ENCODE measurements at regions not wholly inside any gene's neighbourhood (a gene's known extent, or its start where the extent isn't known, plus 50 kb on each side); places are given as distances from the start of the nearest gene placed in this dataset.

DNA sequence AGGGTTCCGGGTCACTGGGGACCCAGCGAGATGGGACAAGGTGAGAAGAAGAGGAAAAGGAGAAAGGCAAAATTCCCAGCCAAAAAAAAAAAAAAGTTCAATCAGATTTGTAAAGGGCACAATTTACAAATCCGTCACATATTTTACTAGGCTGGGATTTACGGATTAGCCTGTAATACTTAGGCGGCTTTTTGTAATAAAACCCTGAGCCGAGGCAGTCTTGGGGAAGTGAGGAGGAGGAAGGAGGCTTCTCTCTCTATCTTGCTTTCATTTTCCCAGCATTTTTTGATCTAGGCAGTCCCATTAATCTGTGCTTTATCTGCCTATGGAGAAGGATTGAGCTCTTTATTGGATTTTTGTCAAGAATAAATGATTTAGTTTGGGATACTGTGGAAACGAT lies 130.6 kb upstream of the SDK2 start:
- H3K36me3 Mint-ChIP-seq (ENCODE audit: low read depth) = no peaks in the 10 kb centered on the region
- intact Hi-C loops (cut with DNase I, micrococcal nuclease) = no loop called here
- ChIA-PET POLR2A (no interaction called here), CTCF (no interaction called here)
- no peaks in the 10 kb centered on the region for H3K9me3 Mint-ChIP-seq (ENCODE audit: low read depth)
- H3K27me3 Mint-ChIP-seq = no peaks in the 10 kb centered on the region
- H3K4me1 Mint-ChIP-seq = no peaks in the 10 kb centered on the region
- no peak overlapping the region for H3K27ac Mint-ChIP-seq
- no peak for DNase-seq
- ATAC-seq = no peak
- H3K4me3 Mint-ChIP-seq = no peak overlapping the region

DNA sequence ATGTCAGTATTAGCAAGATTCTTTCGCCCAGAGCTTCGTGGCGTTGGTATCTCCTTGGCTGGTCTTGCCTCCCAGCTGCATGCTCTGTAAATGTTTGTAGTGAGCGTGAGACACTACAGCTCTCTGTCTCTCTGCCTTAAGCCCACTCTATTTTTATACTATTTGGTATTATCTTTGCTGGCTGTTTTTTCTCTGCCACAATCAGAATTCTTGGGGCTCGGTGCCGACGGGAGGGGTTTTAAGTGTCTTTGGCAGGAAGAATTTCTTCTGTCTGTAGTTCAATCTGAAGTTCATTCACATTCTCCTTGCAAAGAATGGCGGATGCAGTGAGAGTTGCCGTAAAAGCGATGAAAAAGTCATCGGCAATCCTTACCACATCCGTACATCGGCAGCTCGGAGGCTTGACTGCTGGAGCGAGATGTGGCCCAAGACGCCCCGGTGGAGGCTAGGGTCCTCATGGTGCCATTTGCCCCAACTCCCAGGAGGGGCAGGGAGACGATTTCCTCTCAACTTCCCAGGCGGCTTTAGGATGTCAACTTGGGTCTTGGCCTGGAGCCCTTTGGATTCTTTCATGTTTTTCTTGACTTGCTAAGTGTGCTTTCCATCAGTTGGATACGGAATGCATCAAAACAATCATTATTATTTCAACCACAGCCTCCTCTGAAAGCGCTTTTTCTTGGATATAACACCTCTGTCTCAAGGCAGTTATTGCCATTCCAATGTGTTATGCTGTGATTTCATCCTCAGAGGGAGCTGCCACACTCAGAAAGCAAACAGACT lies 132.3 kb upstream of the SDK2 start:
- intact Hi-C loops (cut with DNase I, micrococcal nuclease) = no loop called here
- no peaks in the 10 kb centered on the region for H3K27me3 Mint-ChIP-seq

DNA sequence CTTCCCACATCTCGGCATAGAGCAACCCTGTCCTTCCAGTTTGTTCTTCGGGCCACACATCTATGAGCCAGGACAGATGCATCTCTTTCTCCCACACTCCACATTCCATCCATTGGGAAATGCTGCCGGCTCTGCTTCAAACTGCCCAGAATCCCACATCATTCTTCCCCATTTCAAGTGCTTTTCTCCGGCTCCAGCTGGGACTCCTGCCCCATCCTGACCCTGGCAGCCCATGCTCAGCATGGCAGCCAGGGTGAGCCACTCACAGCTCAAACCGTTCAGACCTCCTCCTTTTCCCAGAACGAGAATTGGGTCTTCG lies 132.8 kb upstream of the SDK2 start:
- Mint-ChIP-seq H3K27me3 (no peaks in the 10 kb centered on the region), H3K4me1 (no peaks in the 10 kb centered on the region), H3K36me3 (ENCODE audit: low read depth) (no peaks in the 10 kb centered on the region), H3K4me3 (no peak overlapping the region), H3K9me3 (ENCODE audit: low read depth) (no peaks in the 10 kb centered on the region), H3K27ac (no peak overlapping the region)
- intact Hi-C loops (cut with DNase I, micrococcal nuclease) = no loop called here
- ATAC-seq (no peak), DNase-seq (no peak)
- POLR2A ChIA-PET = no interaction called here
- CTCF ChIA-PET = interaction anchor here (0.6 kb wide), 1 partner anchor 67 kb away, joined by 3 read pairs; no protein-coding TSS in a partner anchor

More for the DNA sequence above, 132.3 kb upstream of the SDK2 start:
- POLR2A ChIA-PET = no interaction called here
- DNase-seq (no peak), ATAC-seq (no peak)
- Mint-ChIP-seq H3K4me3 (no peak overlapping the region), H3K4me1 (no peaks in the 10 kb centered on the region), H3K36me3 (ENCODE audit: low read depth) (no peaks in the 10 kb centered on the region), H3K27ac (no peak overlapping the region), H3K9me3 (ENCODE audit: low read depth) (no peaks in the 10 kb centered on the region)
- CTCF ChIA-PET = no interaction called here

DNA sequence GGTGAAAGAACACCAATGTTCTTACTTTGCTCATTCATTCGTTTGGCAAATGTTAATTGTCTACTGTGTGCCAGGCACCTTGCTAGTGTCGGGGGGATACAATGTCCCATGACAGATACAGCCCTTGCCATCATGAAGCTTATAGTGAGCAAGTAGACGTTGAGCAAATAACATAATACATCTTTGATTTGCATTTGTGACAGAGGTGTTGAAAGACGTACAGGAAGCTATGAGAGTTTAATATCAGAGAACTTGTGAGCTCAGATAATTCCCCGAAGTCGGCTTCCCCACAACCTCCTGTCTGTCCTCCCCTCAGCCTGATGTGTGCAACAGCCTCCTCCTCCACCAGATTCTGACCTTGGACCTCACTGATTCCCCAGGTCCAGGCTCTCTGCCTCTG lies 138.0 kb upstream of the SDK2 start:
- Mint-ChIP-seq H3K36me3 (ENCODE audit: low read depth) (no peaks in the 10 kb centered on the region), H3K27ac (no peak overlapping the region), H3K27me3 (no peaks in the 10 kb centered on the region), H3K4me1 (peaks cover 8% of the 10 kb centered on the region), H3K4me3 (no peak overlapping the region), H3K9me3 (ENCODE audit: low read depth) (no peaks in the 10 kb centered on the region)
- POLR2A ChIA-PET = no interaction called here
- CTCF ChIA-PET = no interaction called here
- no peak for DNase-seq
- intact Hi-C loops (cut with DNase I, micrococcal nuclease) = no loop called here
- no peak for ATAC-seq

DNA sequence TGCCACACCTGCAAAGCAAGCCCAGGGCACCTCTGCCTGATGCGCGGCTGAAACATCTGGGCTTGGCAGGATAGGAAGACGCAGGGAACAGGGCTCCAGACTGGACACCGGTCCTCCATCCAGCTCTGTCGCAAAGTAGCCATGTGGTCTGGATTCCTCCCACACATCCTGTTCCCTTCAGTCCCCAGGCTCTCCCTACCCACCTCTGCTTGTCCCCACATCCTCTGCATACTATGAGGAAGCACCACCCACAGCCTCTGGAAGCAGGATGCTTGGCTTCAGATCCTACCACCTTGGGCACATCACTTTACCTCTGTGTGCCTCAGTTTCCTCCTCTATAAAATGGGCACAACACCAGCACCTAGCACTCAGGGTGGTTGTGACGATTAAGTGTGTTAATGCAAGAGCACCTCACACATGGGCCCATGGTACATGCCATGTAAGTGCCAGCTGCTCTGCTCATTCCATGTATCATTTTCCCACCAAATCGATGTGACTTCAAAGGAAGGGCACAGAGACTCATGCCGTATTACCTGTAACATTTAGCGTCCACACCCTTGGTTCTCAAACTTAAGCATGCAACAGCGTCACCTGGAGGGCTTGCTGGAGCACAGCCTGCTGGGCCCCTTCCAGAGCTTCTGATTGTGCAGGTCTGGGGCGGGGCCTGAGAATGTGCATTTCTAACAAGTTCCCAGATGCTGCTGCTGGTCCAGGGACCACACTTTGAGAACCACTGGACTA lies 138.6 kb upstream of the SDK2 start:
- ATAC-seq (no peak), DNase-seq (peak; percentile 13)
- no peaks in the 10 kb centered on the region for H3K36me3 Mint-ChIP-seq (ENCODE audit: low read depth)
- CTCF ChIA-PET = interaction anchor here (0.6 to 1.0 kb wide), 2 partner anchors 137 to 270 kb away, joined by 3 to 6 read pairs; no protein-coding TSS in a partner anchor
- H3K27me3 Mint-ChIP-seq = no peaks in the 10 kb centered on the region
- intact Hi-C loops (cut with DNase I, micrococcal nuclease) = no loop called here
- H3K4me1 Mint-ChIP-seq = peaks cover 8% of the 10 kb centered on the region
- H3K4me3 Mint-ChIP-seq = no peak overlapping the region
- no peaks in the 10 kb centered on the region for H3K9me3 Mint-ChIP-seq (ENCODE audit: low read depth)
- POLR2A ChIA-PET = no interaction called here
- H3K27ac Mint-ChIP-seq = no peak overlapping the region

DNA sequence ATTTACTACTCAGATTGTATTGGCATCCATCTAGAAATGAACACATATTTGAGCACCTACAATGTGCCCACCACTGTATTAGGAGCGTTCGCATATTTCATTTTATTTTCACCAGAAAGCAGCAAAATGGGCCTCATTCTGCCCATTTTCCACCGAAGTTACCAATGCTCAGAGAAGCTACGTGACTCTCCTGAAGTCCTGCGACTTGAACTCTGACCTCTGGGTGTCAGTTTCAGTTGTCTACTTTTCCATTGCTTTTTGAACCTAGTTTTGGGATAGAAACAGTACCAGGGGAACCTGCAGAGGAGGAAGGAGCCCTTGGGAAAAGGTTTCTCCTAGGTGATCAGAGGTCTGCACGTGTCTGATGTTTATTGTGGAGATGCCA lies 139.1 kb upstream of the SDK2 start:
- intact Hi-C loops (cut with DNase I, micrococcal nuclease) = no loop called here

GRCh38 chr17:73783945-73784603 lies 139.8 kb upstream of the SDK2 start:
- POLR2A ChIA-PET = no interaction called here

More for the DNA sequence above, 139.1 kb upstream of the SDK2 start:
- CTCF ChIA-PET = interaction anchor here (0.6 to 1.0 kb wide), 2 partner anchors 138 to 270 kb away, joined by 3 to 6 read pairs; no protein-coding TSS in a partner anchor
- POLR2A ChIA-PET = no interaction called here
- Mint-ChIP-seq H3K36me3 (ENCODE audit: low read depth) (no peaks in the 10 kb centered on the region), H3K4me1 (peaks cover 8% of the 10 kb centered on the region), H3K27me3 (no peaks in the 10 kb centered on the region), H3K9me3 (ENCODE audit: low read depth) (no peaks in the 10 kb centered on the region), H3K27ac (no peak overlapping the region), H3K4me3 (no peak overlapping the region)
- ATAC-seq = no peak
- no peak for DNase-seq

DNA sequence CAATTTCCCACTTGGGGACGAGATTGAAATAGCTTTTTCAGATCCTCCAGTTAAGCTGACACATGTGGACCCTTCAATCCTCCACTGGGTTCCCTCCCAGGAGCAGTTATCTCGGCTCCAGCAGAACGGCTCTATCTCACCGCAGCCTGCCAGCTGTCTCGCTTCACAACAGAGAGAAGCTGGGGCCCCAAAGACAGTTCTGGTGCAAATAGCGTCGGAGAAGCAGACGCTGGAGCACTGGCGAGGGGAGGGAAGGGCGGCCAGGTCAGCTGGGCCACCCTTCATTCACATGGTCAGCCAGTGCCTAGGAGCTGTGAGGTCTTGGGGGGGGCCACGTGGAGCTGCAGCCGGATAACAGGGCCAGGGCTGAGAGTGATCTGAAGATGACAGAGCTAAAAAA lies 141.3 kb upstream of the SDK2 start:
- Mint-ChIP-seq H3K36me3 (ENCODE audit: low read depth) (no peaks in the 10 kb centered on the region), H3K9me3 (ENCODE audit: low read depth) (no peaks in the 10 kb centered on the region), H3K27ac (no peak overlapping the region), H3K4me1 (peaks cover 8% of the 10 kb centered on the region), H3K27me3 (no peaks in the 10 kb centered on the region), H3K4me3 (no peak overlapping the region)
- ATAC-seq (no peak), DNase-seq (no peak)
- POLR2A ChIA-PET = no interaction called here
- intact Hi-C loops (cut with DNase I, micrococcal nuclease) = no loop called here
- CTCF ChIA-PET = no interaction called here

More at GRCh38 chr17:73783945-73784603, 139.8 kb upstream of the SDK2 start:
- H3K4me3 Mint-ChIP-seq = no peak overlapping the region
- intact Hi-C loops (cut with DNase I, micrococcal nuclease) = no loop called here
- no peak overlapping the region for H3K27ac Mint-ChIP-seq
- no peak for ATAC-seq
- no peak for DNase-seq
- no peaks in the 10 kb centered on the region for H3K27me3 Mint-ChIP-seq
- peaks cover 8% of the 10 kb centered on the region for H3K4me1 Mint-ChIP-seq
- CTCF ChIA-PET = no interaction called here
- no peaks in the 10 kb centered on the region for H3K36me3 Mint-ChIP-seq (ENCODE audit: low read depth)
- no peaks in the 10 kb centered on the region for H3K9me3 Mint-ChIP-seq (ENCODE audit: low read depth)

DNA sequence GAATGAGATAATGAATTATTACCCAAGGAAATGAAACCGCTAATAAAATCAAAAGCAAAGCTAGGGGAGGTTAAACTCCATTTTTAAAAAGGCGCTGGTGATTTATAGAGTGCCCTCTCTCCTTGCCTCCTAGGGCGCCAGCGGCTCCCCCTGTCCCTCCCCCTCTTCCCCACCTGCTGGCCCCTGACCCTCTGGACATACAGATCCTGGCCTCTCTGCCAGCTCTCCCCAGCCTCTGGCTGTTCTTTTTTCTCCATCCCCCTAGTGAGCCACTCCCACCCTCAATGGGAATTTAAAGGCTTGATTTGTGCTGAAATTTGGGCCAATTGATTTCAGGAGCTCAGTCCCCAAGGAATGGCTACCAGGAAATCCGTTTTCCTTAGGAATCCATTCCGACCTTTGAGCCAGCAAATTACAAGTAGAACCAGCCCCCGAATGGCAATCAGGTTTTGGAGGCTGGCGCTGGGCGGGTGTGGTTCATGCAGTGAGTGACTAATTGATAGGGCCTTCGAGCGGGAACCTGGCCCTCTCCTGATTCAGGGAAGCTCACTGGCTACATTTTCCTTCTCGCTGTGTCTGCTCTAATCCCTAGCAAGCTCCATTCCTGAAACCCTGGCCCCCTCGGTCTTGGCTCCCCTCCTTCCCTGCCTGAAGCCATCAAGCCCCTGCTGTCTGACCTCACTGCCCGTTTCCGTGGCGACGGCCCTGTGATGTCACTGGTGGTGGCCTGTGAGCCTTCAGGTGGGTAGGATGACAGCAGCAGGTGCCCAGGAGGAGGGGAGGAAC lies 141.9 kb upstream of the SDK2 start:
- intact Hi-C loops (cut with DNase I, micrococcal nuclease) = no loop called here
- no peak for ATAC-seq
- no peaks in the 10 kb centered on the region for H3K27me3 Mint-ChIP-seq
- no peaks in the 10 kb centered on the region for H3K36me3 Mint-ChIP-seq (ENCODE audit: low read depth)
- no peaks in the 10 kb centered on the region for H3K9me3 Mint-ChIP-seq (ENCODE audit: low read depth)
- ChIA-PET CTCF (no interaction called here), POLR2A (no interaction called here)
- H3K4me1 Mint-ChIP-seq = peaks cover 8% of the 10 kb centered on the region
- peak; percentile 17 for DNase-seq
- no peak overlapping the region for H3K4me3 Mint-ChIP-seq
- H3K27ac Mint-ChIP-seq = no peak overlapping the region

GRCh38 chr17:73787076-73788059 lies 143.1 kb upstream of the SDK2 start:
- no peaks in the 10 kb centered on the region for H3K9me3 Mint-ChIP-seq (ENCODE audit: low read depth)
- H3K36me3 Mint-ChIP-seq (ENCODE audit: low read depth) = no peaks in the 10 kb centered on the region
- no peaks in the 10 kb centered on the region for H3K27me3 Mint-ChIP-seq
- peaks cover 6% of the 10 kb centered on the region for H3K4me1 Mint-ChIP-seq
- H3K4me3 Mint-ChIP-seq = no peak overlapping the region
- ChIA-PET CTCF (interaction anchor here (0.6 to 0.9 kb wide), 2 partner anchors 14 to 358 kb away, joined by 3 to 5 read pairs; no protein-coding TSS in a partner anchor), POLR2A (interaction anchor here (0.7 kb wide), 1 partner anchor 102 kb away, joined by 3 read pairs; no protein-coding TSS in a partner anchor)
- no peak for DNase-seq
- H3K27ac Mint-ChIP-seq = no peak overlapping the region
- ATAC-seq = no peak
- intact Hi-C loops (cut with DNase I, micrococcal nuclease) = no loop called here

Measured in activated CD4-positive, alpha-beta T cell treated with anti-CD3 and anti-CD28 coated beads for 36 hours (primary cell).